Activated effector memory CD4-positive, alpha-beta T cell treated with anti-CD3 and anti-CD28 coated beads, Interleukin-2, amount 50 U/mL, for 16 hours (primary cell): ENCODE measurements at regions not wholly inside any gene's neighbourhood (a gene's known extent, or its start where the extent isn't known, plus 50 kb on each side); places are given as distances from the start of the nearest gene placed in this dataset.
A peak's percentile ranks its signal among the peaks of the same experiment; 100 is the strongest.
"Not testable (repeated sequence)": the region's sequence is repeated elsewhere in the genome, so short reads cannot be mapped to it uniquely, and the experiment has no call there.

Source experiments
- DNase-seq: peaks from one replicate; pipeline ENCODE4 v3.0.0-alpha.2; 2020

- no peak for DNase-seq
Measured at GRCh38 chrX:101823236-101823635, 108.6 kb downstream of the ZMAT1 start.

- not testable (repeated sequence) for DNase-seq
Measured at GRCh38 chrX:101817739-101818138, 114.1 kb downstream of the ZMAT1 start.

GRCh38 chrX:101813200-101813599 is 118.6 kb downstream of the ZMAT1 start:
- no peak for DNase-seq

GRCh38 chrX:101803451-101803850 is 128.4 kb downstream of the ZMAT1 start:
- DNase-seq: no peak

GRCh38 chrX:101799387-101799786 is 132.4 kb downstream of the ZMAT1 start:
- peak; percentile 83 for DNase-seq

GRCh38 chrX:101787934-101788333 is 128.3 kb upstream of the ARMCX2 start:
- DNase-seq: no peak

GRCh38 chrX:101785142-101785541 is 125.5 kb upstream of the ARMCX2 start:
- no peak for DNase-seq

GRCh38 chrX:101780421-101780820 is 120.8 kb upstream of the ARMCX2 start:
- not testable (repeated sequence) for DNase-seq

- no peak for DNase-seq
Measured at GRCh38 chrX:101774340-101774739, 114.7 kb upstream of the ARMCX2 start.

GRCh38 chrX:101764538-101764937 is 104.9 kb upstream of the ARMCX2 start:
- no peak for DNase-seq

- DNase-seq: no peak
Measured at GRCh38 chrX:101759000-101759399, 99.3 kb upstream of the ARMCX2 start.

- DNase-seq: no peak
Measured at GRCh38 chrX:101750744-101751143, 91.1 kb upstream of the ARMCX2 start.

GRCh38 chrX:101749436-101749835 is 89.8 kb upstream of the ARMCX2 start:
- DNase-seq: no peak

- DNase-seq: no peak
Measured at GRCh38 chrX:101745046-101745445, 85.4 kb upstream of the ARMCX2 start.

GRCh38 chrX:101744085-101744484 is 84.4 kb upstream of the ARMCX2 start:
- DNase-seq: no peak

- no peak for DNase-seq
Measured at GRCh38 chrX:101740642-101741041, 81.0 kb upstream of the ARMCX2 start.

- not testable (repeated sequence) for DNase-seq
Measured at GRCh38 chrX:101738867-101739266, 79.2 kb upstream of the ARMCX2 start.

- DNase-seq: not testable (repeated sequence)
Measured at GRCh38 chrX:101738411-101738810, 78.8 kb upstream of the ARMCX2 start.

- no peak for DNase-seq
Measured at GRCh38 chrX:101736651-101737050, 77.0 kb upstream of the ARMCX2 start.

- no peak for DNase-seq
Measured at GRCh38 chrX:101732870-101733269, 73.2 kb upstream of the ARMCX2 start.

GRCh38 chrX:101729986-101730385 is 70.3 kb upstream of the ARMCX2 start:
- no peak for DNase-seq
